NCI-H2171 treated with DMSO at 0.1 percent for 48 hours (cell line): ENCODE measurements at regions not wholly inside any gene's neighbourhood (a gene's known extent, or its start where the extent isn't known, plus 50 kb on each side); places are given as distances from the start of the nearest gene placed in this dataset.
"Not testable (repeated sequence)": the region's sequence is repeated elsewhere in the genome, so short reads cannot be mapped to it uniquely, and the experiment has no call there.

Source experiments
- DNase-seq: peaks from one replicate; lab custom pipeline; 2025; lab: John Stamatoyannopoulos, UW

DNA sequence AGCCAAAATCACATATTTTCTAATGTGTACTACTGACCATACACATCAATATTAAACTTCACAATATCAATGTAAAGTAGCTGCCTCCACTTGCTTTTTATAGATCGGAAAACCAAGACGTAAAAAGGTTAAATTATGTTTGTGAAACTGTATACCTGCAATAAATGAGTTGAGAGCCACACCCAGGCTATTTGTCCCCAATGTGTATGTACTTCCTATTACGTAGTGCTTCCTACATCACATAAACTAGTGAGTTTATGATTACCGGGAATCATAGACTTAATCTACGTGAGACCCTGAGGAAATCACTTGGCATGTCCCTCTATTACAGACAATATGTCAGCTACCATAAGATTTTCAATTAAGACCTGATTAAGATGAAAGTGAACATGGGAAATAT lies 903.4 kb downstream of the RAB28 start:
- DNase-seq, result no peak

DNA sequence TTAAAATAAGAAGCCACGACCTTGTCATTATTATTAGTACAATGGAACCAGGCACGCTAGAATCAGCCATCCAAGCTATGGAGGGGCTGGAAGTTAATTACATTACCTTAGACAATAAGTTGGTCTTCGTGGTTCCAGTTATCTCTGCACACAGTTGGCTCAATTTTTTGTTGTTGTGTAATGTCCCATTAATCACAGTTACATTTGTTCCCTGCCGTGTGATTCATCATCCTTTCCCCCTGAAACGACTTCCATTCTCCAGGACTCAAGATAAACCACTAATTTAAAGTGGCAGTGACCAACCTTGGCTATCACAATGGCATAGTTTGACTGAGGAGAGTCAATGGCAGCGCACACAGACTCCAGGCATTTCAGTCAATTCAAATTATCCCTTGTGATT lies 905.0 kb downstream of the RAB28 start:
- DNase-seq, result no peak

DNA sequence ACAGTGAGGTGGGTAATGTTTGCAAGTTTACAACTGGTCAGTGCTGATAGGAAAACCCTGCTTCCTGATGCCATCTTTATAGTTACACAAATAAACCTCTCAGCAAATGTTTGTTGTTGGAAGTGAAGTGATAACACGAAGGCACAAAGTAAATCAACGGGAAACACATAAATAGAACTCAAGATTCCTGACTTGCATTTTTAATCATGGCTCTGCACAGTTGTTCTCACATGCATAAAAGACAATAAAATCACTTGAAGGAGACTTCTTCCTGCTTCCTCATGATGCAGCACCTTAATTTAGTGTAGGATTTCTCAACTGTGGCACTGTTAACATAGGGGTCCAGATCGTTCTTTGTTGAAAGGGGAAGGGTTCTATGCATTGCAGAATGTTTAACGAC lies 907.7 kb downstream of the RAB28 start:
- no peak for DNase-seq

DNA sequence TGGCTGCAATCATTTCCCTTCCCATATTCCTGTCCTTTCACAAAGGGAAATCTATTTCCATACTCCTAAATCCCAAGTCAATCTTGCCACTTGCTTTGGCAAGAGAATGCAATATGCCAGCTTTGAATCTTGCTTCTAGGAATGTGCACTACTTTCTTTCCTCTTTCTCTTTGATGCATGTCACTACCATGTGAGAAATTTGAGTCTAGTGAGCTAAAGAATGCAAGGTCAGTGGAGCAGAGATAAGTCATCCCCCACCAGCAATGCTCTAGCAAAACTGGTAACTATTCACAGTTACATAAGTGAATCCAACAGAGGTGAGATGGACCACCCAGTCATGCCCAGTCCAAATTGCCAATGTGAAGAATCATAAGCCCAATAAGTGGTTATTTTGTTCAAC lies 910.4 kb downstream of the RAB28 start:
- DNase-seq, result no peak

DNA sequence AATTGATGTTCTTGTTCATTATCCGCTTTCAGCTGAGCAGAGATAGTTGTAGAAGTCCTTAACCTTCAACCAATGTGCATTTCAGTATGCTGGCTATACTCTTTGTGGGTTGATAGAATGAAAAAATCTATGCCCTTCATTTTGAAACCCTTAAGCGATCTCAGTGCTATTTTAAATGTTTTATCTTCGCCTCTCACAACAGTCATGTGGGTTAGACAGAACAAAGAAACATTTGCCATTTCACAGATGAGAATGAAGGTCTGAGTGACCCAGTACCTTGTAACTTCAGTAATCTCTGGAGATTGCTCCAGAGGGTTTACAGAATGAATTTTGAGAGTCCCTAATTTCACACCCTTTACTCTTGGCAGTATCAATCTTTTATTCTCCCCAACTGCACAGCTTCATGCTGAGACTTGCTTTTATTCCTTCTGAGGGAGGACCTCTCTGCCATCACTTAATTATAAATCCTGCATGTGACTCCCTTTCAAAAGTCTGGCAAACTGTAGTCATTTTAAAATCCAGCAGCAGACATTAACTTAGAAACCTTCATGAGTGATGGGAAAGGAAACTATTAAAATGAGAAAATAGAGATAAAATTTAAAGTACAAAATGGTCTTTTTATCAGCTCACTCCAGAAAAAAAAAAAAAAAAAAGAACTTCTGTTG lies 921.5 kb downstream of the RAB28 start:
- no peak for DNase-seq

DNA sequence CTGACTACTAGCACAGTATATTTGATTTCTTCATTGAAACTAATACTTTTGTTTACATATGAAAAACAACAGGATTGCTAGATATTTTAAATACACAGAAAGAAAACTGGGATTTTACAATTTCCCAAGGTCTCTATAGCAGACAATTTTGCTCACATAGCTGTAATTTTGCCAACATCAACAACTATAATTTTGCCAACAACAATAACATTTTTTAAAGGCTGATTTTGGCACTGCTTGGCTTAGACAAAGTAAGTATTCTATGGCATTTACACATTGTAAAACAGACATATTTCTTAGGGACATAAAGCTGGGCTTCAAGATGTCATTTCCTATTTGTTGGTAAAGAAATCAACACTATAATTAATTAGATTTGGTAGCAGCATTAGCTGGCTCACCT lies 922.1 kb downstream of the RAB28 start:
- no peak for DNase-seq

DNA sequence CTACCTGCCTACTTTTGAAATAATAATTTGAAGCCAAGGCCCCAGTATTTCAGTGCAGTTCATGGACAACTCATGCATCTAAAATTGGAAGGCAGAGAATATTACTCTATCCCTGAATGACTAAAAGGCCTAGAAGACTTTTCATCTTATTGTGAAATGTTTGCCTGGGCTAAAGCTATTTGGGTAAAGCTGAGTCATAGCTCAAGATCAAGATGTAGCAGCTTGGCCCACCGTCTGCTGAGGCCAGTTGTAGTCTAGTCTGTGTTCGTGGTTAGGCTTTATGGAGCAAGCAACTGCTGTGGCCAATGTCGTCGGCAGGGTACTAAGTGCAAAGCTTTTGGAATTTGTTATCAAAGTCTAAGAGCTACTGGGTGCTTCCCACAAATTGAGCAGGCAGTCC lies 929.1 kb downstream of the RAB28 start:
- no peak for DNase-seq

DNA sequence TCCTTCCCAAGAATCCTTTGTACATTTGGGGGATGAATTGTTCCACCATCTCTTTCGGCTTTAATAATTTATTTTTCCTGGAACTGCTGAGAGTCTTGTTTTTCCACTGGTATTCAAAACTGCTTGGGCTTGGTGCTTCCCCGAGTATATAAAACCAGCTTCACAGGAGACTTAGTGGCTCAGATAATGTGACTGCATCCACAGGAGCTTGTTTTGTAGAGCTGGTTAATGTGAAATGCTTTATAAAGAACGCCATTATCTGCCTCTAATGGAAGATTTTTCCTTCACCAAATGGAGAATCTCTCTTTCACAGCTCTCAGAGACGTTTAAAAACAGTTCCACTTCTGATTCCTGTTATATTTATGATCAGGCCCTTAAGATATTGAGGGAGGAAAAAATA lies 935.5 kb downstream of the RAB28 start:
- DNase-seq, result no peak

DNA sequence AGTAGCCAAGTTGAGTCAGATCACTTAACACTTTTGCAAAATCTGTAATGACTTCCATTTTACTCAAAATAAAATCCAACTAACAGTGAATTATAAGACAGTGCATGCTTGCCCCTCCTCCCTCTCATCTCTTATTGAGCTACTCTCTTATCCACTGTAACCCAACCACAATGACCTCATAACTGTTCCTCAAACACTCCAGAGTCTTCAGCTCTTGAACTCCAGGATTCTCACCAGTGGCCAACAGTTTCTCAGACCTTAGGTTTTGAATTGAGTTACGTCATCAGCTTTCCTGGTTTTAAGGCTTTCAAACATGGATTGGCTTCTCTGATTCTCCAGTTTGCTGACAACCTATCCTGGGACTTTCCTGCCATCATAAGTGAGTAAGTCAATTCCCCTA lies 938.3 kb downstream of the RAB28 start:
- no peak for DNase-seq

DNA sequence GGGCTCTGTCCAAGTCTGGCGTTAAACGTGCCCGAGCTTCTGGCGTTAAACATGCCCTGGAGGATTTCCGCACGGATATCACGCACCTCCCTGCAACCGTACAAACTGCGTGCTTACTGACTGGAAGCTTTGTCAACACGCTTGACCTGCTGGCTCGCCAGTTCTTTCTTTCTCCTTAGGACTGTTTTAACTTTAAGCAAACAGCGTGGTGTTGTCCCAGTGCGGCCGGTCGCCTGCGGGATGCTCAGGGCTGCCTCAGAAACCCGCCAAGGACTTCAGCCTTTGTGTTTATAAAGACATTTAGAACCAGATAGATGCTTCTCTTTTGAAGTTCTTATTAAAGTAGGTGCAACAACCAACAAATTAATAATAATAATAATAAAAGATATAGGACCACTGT lies 946.0 kb downstream of the RAB28 start:
- no peak for DNase-seq

DNA sequence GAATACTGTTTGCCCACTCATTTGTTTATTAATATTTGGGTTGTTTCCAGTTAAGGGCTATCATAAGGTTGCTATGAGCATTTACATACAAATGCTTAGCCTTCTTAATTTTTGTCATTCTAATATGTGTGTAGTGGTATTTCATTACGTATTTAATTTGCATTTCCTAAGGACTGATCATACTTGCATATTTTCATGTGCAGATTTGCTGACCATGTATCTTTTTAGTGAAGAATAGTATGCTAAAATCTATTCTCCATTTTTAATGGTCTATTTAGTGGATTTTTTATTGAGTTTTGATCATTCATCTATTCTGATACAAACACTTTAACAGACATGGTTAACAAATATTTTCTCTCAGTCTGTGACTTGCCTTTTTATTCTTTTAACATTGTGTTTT lies 949.5 kb downstream of the RAB28 start:
- DNase-seq, result no peak

DNA sequence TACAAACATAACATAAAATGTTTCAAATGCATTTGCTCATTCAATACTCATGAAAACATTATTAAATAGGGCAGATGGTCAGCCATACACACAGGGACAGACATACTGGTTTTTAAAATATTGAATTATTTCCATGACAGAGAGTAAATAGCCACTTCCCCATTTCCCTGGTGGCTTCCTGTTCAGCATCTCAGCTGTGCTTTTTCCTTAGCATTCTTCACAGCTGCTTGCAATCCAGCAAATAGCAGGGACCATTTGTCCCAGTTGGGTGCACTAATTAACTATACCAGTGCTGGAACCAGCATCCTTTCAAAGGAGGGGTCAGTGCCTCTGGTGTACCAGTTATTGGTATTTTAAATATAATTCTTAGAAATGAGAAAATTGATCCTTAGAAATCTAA lies 964.7 kb downstream of the RAB28 start:
- no peak for DNase-seq

DNA sequence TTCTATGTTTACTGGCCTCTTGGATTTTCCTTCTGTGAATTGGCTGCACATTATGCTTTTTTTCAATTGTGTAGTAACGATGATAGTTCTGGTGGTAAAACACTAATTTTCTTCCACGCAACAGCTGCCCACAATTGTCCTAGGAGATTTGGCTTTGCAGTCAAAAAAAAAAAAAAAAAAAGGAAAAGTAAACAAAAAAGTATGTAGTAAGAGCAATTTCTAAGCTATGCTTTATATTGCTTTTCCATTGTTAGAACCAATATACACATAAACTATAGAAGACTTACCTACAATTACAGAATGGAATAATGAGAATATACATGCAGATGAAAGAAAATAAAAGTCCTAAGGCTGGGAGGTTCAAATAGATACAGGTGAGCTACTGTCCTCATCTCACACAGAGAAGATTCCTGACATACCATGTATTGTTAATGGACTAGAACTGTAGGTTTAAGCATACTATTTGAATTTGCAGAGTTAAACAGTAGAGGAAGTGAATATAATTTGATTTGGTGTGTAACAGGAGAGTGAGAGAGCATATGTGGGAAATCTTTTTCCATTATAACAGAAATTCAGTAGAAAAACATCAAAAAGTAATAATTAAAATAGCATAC lies 976.2 kb downstream of the RAB28 start:
- DNase-seq, result no peak

DNA sequence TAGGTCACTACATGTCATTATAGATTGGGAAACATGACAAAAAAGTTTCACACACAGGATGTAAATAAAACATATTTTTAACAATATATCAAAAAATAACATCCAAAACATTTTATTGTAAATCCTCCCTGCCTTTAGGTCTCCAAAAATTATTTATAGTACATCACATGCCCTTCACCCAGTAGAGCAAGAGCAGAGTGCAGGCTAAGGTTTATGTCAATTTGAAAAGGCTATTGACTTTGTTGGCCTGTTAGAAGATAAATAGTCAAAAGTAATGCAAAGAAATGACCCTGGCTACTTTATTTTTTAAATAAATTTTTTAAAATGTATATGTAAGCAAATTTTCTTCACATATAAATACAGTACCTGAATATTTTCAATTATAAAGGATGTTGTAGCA lies 983.7 kb downstream of the RAB28 start:
- no peak for DNase-seq

DNA sequence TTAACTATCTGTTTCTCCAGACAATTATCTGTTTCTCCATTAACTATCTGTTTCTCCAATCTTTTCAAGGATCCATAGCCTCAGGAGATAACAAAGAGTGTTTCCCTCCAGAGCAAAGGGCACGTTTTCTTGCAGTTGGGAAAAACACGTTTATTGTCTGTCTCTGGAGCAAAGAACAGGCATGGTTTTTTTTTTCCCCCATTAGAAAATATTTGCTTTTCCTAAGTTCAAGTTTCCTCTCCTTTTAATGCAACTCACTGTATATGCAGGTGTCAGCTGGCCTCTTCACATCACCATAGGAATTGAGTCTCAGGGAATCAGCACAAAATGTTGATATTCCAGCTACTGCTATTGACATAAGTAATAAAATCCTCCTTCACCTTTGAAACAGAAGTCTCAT lies 984.4 kb downstream of the RAB28 start:
- no peak for DNase-seq

DNA sequence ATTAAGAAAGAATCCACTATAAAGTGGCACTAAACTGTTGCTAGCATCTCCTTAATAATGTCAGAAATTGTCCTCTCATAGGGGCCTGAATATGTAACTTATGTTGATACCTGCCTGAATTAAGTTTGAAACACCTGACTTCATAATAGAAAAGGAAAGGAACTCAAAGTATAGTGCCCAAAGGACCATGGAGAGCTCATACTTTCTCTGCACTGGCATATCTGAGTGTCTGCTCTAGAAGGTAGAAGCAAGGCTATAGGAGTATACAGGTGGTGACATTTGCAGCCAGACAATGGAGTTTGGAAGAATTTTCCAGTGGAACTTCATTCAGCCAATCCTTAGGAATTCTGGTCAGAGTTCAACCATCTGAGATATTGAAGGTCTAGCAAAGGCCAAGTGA lies 988.9 kb downstream of the RAB28 start:
- no peak for DNase-seq

DNA sequence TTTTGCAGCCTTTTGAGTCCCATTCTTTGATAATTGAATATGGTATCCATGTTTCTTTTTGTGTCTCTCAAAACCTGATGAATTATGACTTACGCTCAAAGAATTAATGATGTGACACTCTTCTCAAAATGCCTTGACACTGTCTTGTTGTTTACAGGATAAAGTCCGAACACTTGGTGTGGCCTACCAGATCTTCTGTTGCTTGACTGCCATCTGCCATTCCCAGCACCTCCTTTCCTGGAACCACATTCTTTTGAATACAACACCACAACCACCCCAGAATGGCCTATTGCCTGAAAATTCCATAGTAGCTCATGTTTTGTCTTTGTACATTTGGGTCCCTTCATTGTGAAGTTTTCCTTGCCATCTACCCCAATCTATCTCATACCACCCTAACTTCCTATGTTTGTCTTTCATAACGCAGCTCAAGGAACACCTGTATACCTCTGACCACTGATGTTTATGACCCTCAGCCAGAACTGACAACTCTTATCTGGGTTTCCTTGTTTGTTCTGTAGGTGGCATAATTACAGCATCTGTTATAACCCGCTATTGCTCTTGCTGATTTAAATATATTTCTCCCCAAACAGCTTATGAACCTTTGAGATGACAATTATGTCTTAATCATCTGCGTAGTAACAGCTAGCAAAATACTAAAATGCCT lies 991.3 kb downstream of the RAB28 start:
- no peak for DNase-seq

DNA sequence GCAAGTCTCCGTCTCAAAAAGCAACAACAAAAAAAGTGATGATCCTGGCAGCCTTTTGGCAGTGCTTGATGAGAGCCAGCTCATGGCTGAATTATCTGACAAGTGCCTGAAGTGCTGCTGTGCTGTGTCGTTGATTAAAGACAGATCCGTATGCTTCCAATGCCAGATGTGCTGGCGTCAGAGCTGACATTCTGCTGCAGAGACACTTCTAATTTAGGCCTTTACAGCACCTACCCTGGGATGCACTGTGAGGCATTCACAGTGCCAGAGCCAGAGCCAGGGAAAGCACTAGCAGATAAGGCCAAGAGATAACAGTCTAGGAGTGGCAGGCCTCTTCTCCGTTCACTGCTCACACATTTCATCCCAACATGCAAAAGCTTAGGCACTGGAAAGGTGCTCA lies 995.5 kb downstream of the RAB28 start:
- DNase-seq, result no peak

DNA sequence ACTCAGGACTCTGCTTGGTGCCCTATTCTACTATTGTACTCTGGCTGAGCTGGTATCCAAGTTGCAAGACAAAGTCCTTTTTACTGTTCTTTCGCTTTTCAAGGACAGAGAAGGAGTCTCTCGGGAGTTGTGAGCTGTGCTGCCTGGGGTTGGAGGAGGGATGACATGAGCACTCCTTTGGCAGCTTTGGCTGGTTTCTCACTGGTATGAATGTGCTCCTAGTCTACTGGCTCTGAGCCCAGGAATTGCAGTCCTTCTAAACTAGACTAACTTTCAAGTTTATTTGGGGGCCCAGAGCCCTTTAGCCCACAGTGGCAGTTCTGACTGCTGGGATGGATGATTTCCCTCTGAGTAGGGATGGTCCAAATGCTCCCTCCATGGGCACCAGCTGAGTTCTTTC lies 997.1 kb downstream of the RAB28 start:
- DNase-seq, result no peak

DNA sequence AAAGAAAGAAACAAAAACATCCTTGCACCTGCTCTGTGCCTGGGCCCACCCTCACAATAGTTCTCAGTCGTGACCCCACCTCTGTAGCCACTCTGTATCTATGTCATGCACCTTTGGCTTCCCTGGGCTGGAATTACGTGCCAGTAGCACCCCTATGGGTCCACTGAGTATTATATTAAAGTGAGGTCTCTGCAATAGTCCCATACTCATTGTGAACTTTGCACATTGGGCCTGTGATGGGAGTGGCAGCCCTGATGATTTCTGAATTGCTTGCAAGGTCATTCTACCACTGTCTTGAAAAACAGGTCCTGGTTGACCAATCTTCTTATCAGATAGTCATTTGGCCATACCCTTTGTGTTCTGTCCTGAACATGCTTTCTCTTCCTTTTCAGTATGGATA lies 1012.1 kb downstream of the RAB28 start:
- no peak for DNase-seq

DNA sequence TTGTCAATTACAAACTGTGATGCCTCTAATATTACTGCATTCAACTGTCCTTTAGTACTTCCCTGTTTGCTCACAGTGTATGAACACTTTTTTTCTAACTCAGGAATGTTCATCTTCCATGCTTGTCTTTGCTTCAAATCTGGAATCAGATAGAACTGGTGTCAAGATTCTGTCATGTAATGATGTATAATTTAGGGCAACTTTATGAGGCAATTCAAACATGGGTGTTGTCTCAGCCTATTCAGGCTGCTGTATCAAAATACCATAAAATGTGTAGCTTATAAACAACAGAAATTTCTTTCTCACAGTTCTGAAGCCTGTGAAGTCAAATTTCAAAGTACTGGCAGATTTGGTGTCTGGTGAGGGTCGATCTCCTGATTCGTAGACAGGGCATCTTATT lies 1012.9 kb downstream of the RAB28 start:
- no peak for DNase-seq

DNA sequence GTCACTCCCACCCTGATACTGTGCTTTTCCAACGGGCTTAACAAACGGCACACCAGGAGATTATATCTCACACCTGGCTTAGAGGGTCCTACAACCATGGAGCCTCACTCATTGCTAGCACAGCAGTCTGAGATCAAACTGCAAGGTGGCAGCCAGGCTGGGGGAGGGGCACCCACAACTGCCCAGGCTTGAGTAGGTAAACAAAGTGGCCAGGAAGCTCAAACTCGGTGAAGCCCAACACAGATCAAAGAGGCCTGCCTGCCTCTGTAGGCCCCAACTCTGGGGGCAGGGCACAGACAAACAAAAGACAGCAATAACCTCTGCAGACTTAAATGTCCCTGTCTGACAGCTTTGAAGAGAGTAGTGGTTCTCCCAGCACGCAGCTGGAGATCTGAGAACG lies 1022.6 kb downstream of the RAB28 start:
- not testable (repeated sequence) for DNase-seq

DNA sequence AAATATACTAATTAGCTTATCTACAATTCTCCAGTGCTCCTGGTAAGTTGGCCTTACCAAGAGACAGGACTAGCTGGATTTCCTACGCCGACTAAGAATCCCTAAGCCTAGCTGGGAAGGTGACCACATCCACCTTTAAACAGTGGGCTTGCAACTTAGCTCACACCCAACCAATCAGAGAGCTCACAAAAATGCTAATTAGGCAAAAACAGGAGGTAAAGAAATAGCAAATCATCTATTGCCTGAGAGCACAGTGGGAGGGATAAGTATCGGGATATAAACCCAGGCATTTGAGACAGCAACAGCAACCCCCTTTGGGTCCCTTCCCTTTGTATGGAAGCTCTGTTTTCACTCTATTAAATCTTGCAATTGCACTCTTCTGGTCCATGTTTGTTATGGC lies 1025.0 kb downstream of the RAB28 start:
- DNase-seq, result no peak

DNA sequence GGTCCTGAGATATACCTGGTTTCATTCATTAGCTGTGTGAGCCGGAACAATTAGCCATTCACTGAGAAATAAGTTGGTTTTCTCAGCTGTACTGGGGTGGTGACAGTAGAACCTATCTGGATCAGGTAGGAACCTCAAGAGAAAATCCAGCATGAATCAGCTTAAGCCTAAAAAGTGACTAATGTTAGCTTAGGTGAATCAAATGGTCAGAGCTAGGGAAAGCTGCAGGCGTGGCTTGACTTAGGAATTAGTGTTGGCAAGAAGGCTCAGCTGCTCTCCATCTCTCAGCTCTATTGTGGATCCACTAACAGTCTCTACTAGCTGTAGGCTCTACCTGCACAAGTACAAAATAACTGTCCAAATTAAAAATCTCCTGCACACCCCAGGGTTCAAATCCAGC lies 1025.5 kb downstream of the RAB28 start:
- no peak for DNase-seq
